Endodermal cell (in vitro differentiated cells): ENCODE measurements at regions not wholly inside any gene's neighbourhood (a gene's known extent, or its start where the extent isn't known, plus 50 kb on each side); places are given as distances from the start of the nearest gene placed in this dataset.
"Not testable (repeated sequence)": the region's sequence is repeated elsewhere in the genome, so short reads cannot be mapped to it uniquely, and the experiment has no call there.

Experiments used
- DNase-seq: peaks from one replicate; pipeline ENCODE4 v3.0.0-alpha.2; 2017
- H3K27ac ChIP-seq: 2 replicates; pipeline ENCODE4 v1.5.1; 2013; ENCODE audit warnings: mild to moderate bottlenecking, low read depth, low read length, moderate library complexity
- H3K27me3 ChIP-seq: 2 replicates; pipeline ENCODE4 v1.6.1; 2013; ENCODE audit warnings: mild to moderate bottlenecking, low read length, moderate library complexity; ENCODE audit not compliant: insufficient read depth, control insufficient read depth, poor library complexity, severe bottlenecking
- H3K36me3 ChIP-seq: 2 replicates; pipeline ENCODE4 v1.7.0; 2013; ENCODE audit warnings: mild to moderate bottlenecking, low read length, moderate library complexity; ENCODE audit not compliant: control insufficient read depth, insufficient read depth
- H3K4me1 ChIP-seq: one replicate; pipeline ENCODE4 v1.7.0; 2013; ENCODE audit warnings: low read length; ENCODE audit not compliant: control insufficient read depth, insufficient read depth
- H3K4me3 ChIP-seq: 2 replicates; pipeline ENCODE4 v1.5.1; 2013; ENCODE audit warnings: mild to moderate bottlenecking, low read length, moderate library complexity
- H3K9ac ChIP-seq: 2 replicates; pipeline ENCODE4 v1.6.1; 2013; ENCODE audit warnings: mild to moderate bottlenecking, low read length, moderate library complexity; ENCODE audit not compliant: poor library complexity, severe bottlenecking; ENCODE audit errors: extremely low read depth
- H3K9me3 ChIP-seq: 2 replicates; pipeline ENCODE4 v1.6.1; 2013; ENCODE audit warnings: mild to moderate bottlenecking, low read length, moderate library complexity; ENCODE audit not compliant: control insufficient read depth
- H3K27ac Mint-ChIP-seq: 2 replicates; pipeline ENCODE4 v1.8.0; 2020; ENCODE audit warnings: mixed read lengths
- H3K27me3 Mint-ChIP-seq: 2 replicates; pipeline ENCODE4 v1.8.0; 2021; ENCODE audit warnings: mild to moderate bottlenecking, mixed read lengths; ENCODE audit not compliant: insufficient read depth
- H3K36me3 Mint-ChIP-seq: 2 replicates; pipeline ENCODE4 v1.8.0; 2020; ENCODE audit warnings: low read depth, mixed read lengths
- H3K4me1 Mint-ChIP-seq: 2 replicates; pipeline ENCODE4 v1.8.0; 2020; ENCODE audit warnings: mixed read lengths
- H3K4me3 Mint-ChIP-seq: 2 replicates; pipeline ENCODE4 v1.8.0; 2020; ENCODE audit warnings: mild to moderate bottlenecking, moderate library complexity, mixed read lengths
- H3K9me3 Mint-ChIP-seq: 2 replicates; pipeline ENCODE4 v1.8.0; 2020; ENCODE audit warnings: mild to moderate bottlenecking, mixed read lengths
- WGBS, 2 experiments: methylation state at CpG; one replicate each; pipeline versions ENCODE4 v1.1.5 to v1.1.7; 2013; ENCODE audit warnings: missing lambda C conversion rate in 2 of 2, mixed read lengths in 1 of 2; ENCODE audit not compliant: insufficient coverage in 1 of 2, insufficient read length in 1 of 2; 5-methylcytosine and 5-hydroxymethylcytosine counted together
- TF ChIP-seq, protein P1 (sequence below): fragments of 200-600 bp; sonication (generic); conservative IDR thresholded peaks from 2 replicates; pipeline ENCODE4 v1.5.0; 2021; ENCODE audit warnings: antibody characterized with exemption, mild to moderate bottlenecking

DNA sequence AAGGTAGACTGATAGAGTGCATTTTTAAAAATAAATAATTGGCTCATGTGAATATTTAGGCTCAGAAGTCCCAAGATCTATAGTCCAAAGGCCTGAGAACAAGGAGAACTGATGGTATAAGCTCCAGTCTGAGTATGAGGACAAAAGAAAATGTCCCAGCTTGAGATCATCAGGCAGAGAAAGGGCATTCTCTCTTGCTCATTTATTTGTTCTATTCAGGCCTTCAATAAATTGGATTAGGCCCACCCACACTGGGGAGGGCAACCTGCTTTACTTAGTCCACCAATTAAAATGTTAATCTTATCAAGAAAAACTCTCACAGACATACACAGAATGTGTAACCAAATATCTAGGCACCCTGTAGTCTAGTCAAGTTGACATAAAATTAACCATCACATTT lies 644.4 kb upstream of the MDGA2 start:
- no peak for DNase-seq
- Histone ChIP-seq H3K9ac (no peak overlapping the region), H3K27ac (no peak overlapping the region), H3K4me1 (no peaks in the 10 kb centered on the region), H3K4me3 (no peak overlapping the region), H3K36me3 (no peaks in the 10 kb centered on the region), H3K9me3 (no peaks in the 10 kb centered on the region), H3K27me3 (no peaks in the 10 kb centered on the region)
- H3K9me3 Mint-ChIP-seq, result peaks cover 3% of the 10 kb centered on the region
- no peak overlapping the region for H3K27ac Mint-ChIP-seq
- H3K4me3 Mint-ChIP-seq, result no peak overlapping the region
- no peaks in the 10 kb centered on the region for H3K36me3 Mint-ChIP-seq
- H3K27me3 Mint-ChIP-seq, result no peaks in the 10 kb centered on the region
- TF ChIP-seq, protein P1, sequence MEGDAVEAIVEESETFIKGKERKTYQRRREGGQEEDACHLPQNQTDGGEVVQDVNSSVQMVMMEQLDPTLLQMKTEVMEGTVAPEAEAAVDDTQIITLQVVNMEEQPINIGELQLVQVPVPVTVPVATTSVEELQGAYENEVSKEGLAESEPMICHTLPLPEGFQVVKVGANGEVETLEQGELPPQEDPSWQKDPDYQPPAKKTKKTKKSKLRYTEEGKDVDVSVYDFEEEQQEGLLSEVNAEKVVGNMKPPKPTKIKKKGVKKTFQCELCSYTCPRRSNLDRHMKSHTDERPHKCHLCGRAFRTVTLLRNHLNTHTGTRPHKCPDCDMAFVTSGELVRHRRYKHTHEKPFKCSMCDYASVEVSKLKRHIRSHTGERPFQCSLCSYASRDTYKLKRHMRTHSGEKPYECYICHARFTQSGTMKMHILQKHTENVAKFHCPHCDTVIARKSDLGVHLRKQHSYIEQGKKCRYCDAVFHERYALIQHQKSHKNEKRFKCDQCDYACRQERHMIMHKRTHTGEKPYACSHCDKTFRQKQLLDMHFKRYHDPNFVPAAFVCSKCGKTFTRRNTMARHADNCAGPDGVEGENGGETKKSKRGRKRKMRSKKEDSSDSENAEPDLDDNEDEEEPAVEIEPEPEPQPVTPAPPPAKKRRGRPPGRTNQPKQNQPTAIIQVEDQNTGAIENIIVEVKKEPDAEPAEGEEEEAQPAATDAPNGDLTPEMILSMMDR, result no peak
- no peaks in the 10 kb centered on the region for H3K4me1 Mint-ChIP-seq

DNA sequence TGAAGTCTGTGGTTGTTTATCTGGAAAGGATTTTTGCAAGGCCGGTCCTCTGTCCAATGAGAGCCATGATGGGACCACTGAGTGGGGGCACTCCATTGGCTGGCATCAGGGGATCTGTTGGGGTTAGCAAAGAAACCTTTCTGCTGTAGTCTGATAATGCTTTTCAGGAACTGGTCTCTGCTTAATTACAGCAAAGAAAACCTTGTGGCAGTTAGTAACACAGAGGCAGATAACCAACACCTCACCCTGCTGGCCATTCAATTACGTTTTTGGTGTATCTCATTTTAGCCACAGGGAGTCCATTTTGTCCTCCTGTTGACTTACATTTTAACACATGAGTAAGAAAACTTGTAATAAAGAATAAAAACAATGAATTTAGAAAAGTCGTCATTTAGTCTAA lies 629.3 kb upstream of the MDGA2 start:
- DNase-seq, result no peak
- H3K27me3 ChIP-seq, result no peaks in the 10 kb centered on the region
- no peak overlapping the region for H3K4me3 ChIP-seq
- H3K27me3 Mint-ChIP-seq, result no peaks in the 10 kb centered on the region
- H3K9me3 Mint-ChIP-seq, result peaks cover 2% of the 10 kb centered on the region
- H3K27ac Mint-ChIP-seq, result no peak overlapping the region
- H3K4me1 ChIP-seq, result no peaks in the 10 kb centered on the region
- H3K9me3 ChIP-seq, result no peaks in the 10 kb centered on the region
- H3K36me3 Mint-ChIP-seq, result peaks cover 2% of the 10 kb centered on the region
- TF ChIP-seq, protein P1, result peak; percentile 55
- no peak overlapping the region for H3K4me3 Mint-ChIP-seq
- peaks cover 7% of the 10 kb centered on the region for H3K4me1 Mint-ChIP-seq
- no peak overlapping the region for H3K9ac ChIP-seq
- 61% methylated on average over 2 of the region's 3 CpGs; no CpG with 5 or more reads in 1 of the 2 experiments for WGBS, 2 experiments
- H3K27ac ChIP-seq, result no peak overlapping the region
- H3K36me3 ChIP-seq, result no peaks in the 10 kb centered on the region

DNA sequence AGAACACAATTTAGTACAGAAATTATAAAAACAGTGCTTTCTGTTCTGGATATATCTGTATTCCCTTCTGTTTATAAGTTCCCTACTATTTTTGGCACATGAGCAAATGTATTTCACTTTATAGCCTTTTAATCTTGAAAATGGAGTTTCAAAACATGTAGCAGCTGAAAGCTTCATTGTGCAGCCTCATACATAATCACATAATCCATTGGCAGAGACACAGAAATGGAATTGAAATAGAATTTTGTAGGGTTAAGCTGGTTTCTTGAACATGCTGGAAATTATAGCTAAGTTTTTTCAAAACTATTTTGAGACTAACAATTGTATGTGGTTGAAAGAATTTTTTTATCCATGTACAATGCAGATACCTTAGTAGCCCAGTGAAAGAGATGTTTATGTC lies 614.3 kb upstream of the MDGA2 start:
- H3K36me3 Mint-ChIP-seq, result peaks cover 18% of the 10 kb centered on the region

DNA sequence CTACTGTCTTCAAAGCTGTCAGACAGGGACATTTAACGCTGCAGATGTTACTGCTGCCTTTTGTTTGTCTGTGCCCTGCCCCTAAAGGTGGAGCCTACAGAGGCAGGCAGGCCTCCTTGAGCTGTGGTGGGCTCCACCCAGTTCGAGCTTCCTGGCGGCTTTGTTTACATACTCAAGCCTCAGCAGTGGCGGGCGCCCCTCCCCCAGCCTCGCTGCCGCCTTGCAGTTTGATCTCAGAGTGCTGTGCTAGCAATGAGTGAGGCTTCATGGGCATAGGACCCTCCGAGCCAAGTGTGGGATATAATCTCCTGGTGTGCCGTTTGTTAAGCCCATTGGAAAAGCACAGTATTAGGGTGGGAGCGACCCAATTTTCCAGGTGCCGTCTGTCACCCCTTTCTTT lies 609.8 kb upstream of the MDGA2 start:
- Mint-ChIP-seq H3K9me3 (peaks cover 60% of the 10 kb centered on the region), H3K36me3 (peaks cover 31% of the 10 kb centered on the region)
- not testable (repeated sequence) for H3K27ac ChIP-seq, H3K4me3 ChIP-seq, H3K27me3 ChIP-seq, H3K27me3 Mint-ChIP-seq, H3K36me3 ChIP-seq, DNase-seq, H3K9ac ChIP-seq, H3K27ac Mint-ChIP-seq, H3K4me1 Mint-ChIP-seq, H3K4me1 ChIP-seq, H3K9me3 ChIP-seq, H3K4me3 Mint-ChIP-seq
- 91 to 92% methylated on average over 5 to 11 of the region's 11 CpGs for WGBS, 2 experiments

More for the DNA sequence above, 614.3 kb upstream of the MDGA2 start:
- Histone ChIP-seq H3K4me1 (no peaks in the 10 kb centered on the region), H3K27me3 (no peaks in the 10 kb centered on the region), H3K36me3 (no peaks in the 10 kb centered on the region), H3K9ac (no peak overlapping the region), H3K4me3 (no peak overlapping the region), H3K27ac (no peak overlapping the region), H3K9me3 (no peaks in the 10 kb centered on the region)
- Mint-ChIP-seq H3K27me3 (no peaks in the 10 kb centered on the region), H3K9me3 (peaks cover 27% of the 10 kb centered on the region), H3K27ac (no peak overlapping the region), H3K4me3 (no peak overlapping the region), H3K4me1 (no peaks in the 10 kb centered on the region)
- TF ChIP-seq, protein P1, result no peak
- DNase-seq, result no peak
